DMS53 treated with DMSO at 0.1 percent for 48 hours (cell line): ENCODE measurements at regions not wholly inside any gene's neighbourhood (a gene's known extent, or its start where the extent isn't known, plus 50 kb on each side); places are given as distances from the start of the nearest gene placed in this dataset.
"Not testable (repeated sequence)": the region's sequence is repeated elsewhere in the genome, so short reads cannot be mapped to it uniquely, and the experiment has no call there.

Experiments used
- DNase-seq: peaks from one replicate; lab custom pipeline; 2025; ENCODE audit not compliant: unreplicated experiment; lab: John Stamatoyannopoulos, UW

DNA sequence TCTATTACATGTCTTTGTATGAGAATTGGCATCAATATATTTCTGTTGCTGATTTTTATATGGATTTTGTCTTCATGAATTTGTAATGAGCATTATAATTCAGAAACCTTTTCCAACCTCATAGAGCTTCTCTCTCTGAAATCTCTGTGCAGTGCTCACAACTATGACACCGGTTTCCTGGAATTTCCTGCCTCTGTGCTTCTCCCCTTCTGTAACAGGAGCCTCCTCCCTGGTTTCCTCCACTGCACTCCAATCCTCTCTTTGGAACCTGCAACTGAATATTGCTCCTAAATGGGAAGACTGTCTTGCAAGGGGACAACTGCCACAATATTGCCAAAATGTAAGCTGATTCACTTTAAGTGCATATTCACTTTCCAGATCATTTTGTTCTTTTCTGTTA lies 1147.9 kb downstream of the UQCRFS1 start:
- no peak for DNase-seq

DNA sequence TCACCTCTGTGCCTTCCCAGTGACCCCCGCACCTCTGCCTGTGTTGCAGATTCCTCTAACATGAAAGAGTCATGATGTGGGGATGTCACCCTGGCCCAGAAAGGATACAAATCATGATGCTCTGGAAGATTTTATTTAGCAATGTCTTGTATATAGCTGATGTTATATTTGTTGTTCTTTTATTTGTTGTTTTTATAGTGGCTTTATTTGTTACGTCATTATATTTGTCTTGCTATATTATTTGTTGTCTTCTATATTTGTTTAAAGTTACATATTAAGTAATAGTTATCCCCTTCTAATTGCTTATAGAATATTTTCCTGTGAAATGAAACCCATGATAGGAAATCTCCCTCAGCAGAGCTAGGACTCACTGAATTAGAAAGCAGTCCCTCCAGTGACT lies 1149.2 kb downstream of the UQCRFS1 start:
- DNase-seq: no peak

DNA sequence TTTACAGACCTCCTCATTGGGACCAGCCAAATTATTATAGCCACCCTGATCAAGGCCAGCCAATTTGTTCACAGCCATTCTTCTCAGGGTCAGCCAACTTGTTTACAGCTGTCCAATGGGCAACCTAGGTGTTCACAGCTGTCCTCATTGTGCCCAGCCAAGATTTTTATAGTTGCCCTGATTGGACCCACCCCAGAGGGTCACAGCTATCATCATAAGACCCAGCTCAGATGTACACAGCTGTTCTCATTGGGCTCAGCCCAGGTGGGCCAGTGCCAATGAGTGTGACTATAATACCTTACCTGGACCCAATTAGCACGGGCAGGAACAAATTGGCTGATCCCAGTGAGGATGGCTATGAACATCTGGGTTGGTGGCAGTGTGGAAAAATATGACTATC lies 1151.8 kb downstream of the UQCRFS1 start:
- no peak for DNase-seq

DNA sequence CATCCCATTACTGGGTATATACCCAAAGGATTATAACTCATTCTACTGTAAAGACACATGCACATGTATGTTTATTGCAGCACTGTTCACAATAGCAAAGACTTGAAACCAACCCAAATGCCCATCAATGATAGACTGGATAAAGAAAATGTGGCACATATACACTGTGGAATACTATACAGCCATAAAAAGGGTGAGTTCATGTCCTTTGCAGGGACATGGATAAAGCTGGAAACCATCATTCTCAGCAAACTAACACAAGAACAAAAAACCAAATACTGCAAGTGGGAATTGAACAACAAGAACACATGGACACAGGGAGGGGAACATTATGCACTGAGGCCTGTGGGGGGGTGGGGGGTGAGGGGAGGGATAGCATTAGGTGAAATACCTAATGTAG lies 1155.9 kb downstream of the UQCRFS1 start:
- DNase-seq: not testable (repeated sequence)

DNA sequence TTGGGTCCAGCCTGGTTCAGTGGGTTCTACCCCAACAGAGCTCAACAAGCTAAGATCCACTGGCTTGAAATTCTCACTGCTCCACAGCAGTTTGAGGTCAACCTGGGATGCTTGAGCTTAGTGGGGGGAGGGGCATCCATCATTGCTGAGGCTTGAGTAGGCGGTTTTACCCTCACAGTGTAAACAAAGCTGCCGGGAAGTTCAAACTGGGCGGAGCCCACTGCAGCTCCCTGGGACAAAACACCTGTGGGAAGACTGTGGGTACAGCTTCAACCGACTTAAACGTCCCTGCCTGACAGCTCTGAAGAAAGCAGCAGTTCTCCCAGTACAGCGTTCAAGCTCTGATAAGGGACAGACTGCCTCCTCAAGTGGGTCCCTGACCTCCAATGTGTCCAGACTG lies 1161.9 kb downstream of the UQCRFS1 start:
- DNase-seq: no peak

DNA sequence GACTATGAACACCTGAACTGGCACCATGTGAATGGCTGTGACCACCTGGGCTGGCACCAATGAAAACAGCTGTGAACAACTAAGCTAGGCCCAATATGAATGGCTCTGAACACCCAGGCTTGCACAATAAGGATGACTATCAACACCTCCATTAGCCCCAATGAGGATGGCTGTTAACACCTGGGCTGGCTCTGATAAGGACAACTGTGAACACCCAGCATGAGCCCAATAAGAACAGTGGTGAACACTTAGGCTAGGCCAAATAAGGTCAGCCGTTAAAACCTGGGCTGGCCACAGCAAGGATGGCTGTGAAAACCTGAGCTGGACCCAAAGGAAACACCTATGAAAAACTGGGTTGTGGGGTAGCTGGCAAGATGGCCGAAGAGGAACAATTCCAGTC lies 1163.1 kb downstream of the UQCRFS1 start:
- no peak for DNase-seq

DNA sequence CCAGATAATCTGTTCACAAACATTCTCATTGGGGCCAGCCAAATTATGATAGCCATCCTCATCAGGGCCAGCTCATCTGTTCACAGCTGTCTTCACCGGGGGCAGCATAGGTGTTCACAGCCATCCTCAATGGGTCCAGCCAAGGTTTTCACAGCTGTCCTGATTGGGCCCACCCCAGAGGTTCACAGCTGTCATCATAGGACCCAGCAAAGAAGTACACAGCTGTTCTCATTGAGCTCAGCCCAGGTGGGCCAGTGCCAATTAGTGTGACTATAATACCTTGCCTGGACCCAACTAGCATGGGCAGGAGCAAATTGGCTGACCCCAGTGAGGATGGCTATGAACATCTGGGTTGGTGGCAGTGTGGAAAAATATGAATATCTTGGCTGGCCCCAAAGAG lies 1166.0 kb downstream of the UQCRFS1 start:
- no peak for DNase-seq

DNA sequence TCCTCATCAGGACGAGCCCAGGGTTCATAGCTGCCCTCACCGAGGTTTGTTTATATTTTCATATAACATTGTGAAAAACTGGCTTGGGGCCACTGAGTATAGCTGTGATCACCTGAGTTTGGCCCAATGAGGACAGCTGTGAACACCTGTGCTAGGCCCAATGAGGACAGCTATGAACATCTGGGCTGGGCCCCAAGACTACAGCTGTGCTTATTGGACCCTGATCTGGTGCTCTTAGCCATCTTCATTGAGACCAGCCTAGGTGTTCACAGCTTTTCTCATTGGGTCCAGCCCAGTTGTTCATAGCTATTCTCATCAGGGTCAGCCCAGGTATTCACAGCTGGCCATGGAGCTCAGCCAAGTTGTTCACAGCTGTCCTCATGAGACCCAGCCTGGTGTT lies 1167.3 kb downstream of the UQCRFS1 start:
- DNase-seq: no peak

DNA sequence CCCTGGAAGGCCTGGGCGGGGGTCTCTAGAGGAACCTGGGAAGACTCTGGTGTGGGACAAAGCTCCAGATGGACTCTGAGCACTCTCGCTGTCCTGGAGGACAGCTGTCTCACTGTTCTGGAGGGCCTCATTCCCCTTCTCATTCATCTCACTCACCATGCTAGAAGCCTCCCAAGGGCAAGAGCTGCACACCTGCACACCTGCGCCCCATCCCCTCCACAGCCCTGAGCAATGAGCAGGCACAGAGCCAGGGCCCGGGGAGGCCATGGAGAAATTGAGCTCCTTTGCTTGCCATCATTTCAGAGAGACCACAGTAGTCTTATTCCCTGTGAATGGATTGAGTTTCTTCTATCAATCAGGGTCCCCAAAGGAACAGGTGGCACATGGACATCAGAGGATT lies 1168.5 kb downstream of the UQCRFS1 start:
- DNase-seq: no peak

DNA sequence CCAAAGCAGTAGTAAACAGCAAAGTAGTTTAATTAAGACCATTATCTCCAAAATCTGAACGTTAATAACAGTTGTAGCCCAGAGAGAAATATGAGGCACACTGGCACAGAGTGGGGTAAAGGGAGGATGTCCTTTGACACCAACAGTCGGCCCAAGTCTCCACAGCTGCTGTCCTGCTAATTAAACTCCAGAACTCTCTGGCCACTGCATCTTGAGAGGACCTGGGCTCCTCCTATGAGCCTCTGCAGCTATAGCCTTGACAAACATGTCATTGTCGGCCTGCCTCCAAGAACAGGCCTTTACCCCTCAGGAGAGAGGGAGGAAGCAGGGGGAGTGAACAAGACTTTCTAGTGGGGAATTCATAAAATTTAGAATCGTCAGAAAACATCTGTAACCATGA lies 1170.4 kb downstream of the UQCRFS1 start:
- no peak for DNase-seq

DNA sequence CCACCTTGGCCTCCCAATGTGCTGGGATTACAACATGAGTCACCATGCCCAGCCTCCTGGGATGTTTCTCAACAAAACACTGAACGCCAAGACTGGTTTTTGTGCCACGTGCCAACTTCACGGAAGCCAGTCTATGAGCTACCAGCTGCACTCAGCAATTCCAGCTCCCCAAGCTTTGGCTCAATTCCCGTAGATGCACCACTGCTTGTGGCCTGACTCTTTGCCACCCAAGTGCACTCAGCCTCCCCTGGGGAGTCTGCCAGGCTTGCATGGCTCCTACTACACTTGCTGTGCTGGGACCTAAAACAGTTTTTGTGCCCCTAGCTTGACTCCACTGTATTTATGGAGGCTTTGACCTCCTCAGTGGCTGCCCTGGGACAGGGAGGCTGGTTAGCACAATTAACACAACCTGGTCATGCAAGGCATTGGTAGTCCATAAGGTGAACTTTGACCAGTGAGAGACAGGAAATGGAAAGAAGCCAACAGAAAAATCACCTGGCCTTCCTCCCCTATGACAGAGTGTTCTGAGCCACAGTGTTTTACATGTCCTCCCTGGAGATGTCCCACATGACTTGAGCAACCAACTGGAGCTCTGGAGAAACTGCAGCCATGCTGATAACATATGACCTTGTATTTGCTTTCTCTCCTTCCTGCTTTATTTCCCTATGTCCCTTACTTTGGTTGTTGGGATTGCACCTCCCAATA lies 1173.1 kb downstream of the UQCRFS1 start:
- DNase-seq: no peak

DNA sequence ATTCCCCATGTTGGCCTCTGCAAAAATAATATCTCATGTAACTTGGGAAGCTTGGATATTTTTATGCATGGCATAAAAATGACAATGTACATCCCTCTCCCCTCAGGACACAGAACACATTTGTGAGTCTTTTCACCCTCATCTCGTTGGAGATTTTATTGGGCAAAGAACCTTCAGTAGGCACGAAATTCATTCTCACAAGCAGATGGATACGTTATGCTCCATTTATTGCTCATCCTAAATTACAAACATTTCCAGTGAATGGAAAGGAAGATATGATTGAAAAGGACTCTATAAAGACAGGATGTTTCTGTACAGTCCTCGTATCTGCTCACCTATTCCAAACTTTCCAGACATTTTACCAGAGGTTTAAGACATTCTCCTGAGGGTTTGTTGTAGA lies 1175.8 kb downstream of the UQCRFS1 start:
- no peak for DNase-seq

DNA sequence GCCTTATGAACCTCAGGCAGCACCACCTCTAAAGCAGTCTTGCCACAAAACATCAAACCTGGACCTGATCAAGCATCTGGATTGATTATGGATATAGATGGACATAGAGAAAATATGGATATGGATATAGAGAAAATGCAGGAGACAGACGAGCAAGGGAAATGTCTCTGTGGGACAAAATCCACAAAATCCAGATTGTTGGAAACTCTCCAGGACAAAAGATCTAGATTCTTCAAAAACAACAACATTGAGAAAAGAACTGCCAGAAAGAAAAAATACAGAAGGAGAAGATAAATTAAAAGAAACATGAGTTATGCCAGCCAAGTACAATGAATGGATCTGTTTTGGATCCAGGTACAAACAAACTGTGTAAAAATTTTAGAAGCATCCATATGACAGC lies 1176.5 kb downstream of the UQCRFS1 start:
- DNase-seq: no peak

DNA sequence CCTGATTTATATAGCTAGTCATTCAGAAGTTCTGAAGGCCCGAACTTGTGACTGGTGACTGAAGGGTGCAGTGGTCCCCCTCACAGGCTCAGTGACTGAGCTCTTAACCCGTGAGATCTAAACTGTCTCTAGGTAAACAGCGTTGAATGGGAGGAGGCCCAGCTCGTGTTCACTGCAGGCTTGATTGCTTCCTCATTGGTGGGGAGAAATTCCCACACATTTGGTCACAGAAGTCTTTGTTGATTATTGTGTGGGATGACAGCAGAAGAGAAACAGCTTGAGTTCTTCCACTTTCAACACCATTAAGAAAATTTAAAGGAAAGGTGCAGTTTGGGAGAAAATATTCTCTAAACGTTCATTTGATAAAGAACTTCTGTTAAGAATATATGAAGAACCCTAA lies 1178.0 kb downstream of the UQCRFS1 start:
- no peak for DNase-seq

DNA sequence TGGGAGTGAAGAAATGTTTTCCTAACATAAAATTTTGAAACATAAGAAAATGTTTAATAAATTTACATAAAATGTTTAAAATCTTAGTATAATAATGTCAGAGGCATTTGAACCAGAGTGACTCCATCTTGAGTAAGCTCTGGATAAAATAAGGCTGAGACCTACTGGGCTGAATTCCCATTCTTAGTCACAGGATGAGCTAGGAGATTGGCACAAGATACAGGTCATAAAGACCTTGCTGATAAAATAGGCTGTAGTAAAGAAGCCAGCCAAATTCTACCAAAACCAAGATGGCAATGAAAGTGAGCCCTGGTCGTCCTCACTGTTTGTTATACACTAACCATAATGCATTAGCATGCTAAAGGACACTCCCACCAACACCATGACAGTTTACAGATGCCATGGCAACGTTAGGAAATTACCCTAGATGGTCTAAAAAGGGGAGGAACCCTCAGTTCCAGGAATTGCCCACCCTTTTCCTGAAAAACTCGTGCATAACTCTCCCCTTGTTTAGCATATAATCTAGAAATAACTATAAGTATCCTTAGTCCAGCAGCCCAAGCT lies 1184.0 kb downstream of the UQCRFS1 start:
- DNase-seq: no peak

DNA sequence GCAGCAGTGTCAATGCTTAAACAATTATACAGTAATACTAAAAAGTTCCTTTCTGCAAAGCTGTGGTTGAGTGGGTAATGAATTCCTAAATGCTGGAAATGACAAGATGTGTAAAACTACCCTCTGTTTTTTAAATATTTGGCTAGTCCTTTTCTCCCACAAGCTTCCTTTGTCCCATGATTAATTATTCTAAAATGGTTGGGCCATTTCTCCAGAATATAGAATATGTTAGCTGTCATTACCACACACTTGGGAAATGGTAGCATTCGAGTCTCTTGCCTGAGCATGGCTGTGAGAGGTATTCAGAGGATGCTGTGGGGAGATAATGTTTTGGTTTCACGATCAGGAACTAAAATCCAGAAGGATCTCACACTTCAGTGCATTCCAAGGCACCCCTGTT lies 1185.8 kb downstream of the UQCRFS1 start:
- no peak for DNase-seq

DNA sequence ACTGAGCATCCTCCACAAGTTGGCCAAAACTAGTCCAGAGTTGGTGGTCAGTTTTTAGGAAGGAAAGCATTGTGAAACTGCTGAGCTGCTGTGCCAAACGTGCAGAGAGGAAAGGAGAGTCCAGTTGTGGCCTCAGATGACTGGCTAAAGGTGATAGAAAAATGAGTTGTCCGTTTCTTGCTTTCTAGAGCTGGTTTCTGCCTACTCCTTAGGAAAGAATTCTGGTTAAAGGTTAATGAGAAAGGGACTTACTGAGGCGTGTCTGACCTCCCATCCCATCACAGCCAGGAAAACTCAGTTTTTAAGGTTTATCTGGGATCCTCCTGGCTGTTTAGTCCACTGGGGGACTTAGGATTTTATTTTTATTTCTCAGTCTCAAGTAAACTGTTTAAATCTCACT lies 1186.3 kb downstream of the UQCRFS1 start:
- DNase-seq: no peak

DNA sequence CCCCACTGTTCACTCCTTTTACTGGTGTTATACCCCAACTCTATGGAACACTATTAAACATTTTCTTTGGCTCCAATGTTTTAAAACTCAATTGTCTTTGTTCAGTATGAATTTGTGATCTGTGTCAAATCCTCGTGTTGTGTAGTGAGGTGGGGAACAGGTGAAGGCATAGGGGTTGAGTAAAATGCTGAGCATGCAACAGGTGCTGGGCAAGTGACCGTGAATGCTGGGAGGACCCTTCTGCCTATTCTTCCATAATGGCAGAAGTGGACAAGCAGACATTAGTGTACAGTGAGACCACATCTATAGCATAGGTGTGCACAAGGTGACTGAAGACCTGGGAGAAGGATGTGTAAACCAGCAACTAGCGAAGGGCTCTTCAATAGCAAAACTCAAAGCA lies 1188.0 kb downstream of the UQCRFS1 start:
- DNase-seq: no peak

DNA sequence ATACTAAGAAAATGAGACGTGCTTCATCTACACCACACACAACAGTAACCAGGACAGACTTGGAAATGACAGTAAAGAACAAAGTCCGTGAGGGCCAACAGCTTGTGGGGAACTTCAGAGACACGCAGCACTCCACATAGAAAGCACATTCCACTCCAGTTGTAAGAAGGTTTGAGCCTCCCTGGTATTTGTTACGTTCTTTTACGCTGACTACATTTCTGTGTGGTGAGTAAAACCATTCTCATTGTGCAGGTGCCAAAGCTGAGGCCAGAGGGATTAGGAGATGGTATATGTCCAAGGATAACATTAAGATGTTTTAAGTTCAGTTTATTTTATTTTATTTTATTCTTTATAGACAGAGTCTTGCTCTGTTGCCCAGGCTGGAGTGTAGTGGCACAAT lies 1189.9 kb downstream of the UQCRFS1 start:
- no peak for DNase-seq

DNA sequence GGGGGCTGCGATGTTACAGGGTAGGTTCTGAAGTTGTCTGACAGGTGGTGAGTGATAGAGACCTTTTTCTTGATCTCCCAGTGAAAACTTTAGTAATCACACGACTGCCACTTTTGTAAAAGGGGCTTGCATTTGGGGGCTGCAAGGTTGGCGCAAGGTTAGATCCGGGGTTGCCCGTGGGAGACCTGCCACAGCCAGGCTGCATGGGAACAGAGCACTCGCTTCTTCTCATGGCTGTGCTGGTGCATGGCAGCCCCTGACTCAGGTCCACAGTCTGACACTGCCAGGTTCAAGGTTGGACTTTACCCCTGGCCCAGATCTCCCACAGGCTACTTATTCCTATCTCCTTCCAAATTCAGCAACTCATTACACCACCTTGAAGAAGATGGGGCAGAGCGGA lies 1190.4 kb downstream of the UQCRFS1 start:
- DNase-seq: no peak

DNA sequence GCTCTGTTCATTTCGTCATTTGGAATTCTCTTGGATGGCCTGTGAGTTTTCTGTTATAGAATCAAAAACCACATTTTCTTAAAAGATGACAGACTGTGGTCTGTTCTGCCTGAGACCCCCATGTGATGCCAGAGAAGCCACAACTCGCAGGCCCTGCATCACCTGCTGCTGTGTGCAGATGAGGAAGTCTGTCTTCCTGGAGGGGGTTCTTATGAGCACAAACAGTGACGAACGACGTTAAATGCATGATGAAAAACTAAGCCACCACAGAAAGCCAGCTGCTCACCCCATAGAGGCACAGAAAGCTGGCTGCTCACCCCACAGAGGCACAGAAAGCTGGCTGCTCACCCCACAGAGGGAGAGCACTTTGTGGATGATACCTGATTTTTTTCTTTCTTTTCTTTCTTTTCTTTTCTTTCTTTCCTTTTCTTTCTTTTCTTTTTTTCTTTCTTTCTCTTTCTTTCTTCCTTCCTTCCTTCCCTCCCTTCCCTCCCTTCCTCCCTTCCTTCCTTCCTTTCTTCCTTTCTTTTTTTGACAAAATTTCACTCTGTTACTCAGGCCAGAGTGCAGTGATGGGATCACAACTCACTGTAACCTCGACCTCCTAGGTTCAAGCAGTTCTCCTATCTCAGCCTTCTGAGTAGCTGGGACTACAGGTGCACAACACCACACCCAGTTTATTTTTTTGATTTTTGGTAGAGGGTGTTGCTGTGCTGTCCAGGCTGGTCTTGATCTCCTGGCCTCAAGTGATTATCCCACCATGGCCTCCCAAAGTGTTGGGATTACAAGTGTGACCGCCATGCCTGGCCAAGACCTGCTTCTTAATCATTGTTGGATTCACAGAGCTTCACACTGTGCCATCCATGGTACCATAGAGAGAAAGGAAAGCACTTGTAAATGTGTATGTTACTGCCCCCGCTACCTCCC lies 1191.4 kb downstream of the UQCRFS1 start:
- no peak for DNase-seq

DNA sequence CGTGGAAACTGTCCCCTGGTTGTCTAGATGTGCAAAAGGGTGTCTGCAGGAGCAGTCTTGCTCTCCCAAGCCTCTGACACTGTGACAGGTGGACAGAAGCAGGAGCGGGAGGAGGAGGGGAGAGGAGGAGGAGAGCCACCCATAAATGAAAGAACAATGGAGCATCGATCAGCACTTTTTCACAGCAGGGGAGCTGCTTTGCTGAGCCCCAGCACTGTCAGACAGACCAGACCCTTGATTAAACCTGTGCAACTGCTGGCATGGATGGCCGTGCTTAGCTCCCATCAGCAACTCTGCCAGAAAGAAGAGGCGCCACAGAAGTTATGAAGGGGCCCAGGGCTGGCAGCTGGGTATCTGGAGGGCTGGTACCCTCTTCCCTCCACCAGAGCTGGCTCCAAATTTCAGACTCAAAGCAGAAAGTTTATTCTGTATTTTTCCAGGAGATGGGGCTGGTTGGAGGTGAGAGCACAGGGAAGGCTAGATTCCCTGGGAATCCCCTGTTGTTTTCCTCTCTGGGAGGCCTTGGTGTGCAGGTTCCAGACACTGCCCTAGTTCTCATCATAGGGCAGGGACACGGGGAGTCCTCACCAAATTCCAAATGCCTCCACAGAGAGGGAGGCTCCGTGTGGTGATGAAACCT lies 1192.2 kb downstream of the UQCRFS1 start:
- DNase-seq: no peak
